Mesenteric fat pad (tissue), 1 donor: ENCODE measurements at regions not wholly inside any gene's neighbourhood (a gene's known extent, or its start where the extent isn't known, plus 50 kb on each side); places are given as distances from the start of the nearest gene placed in this dataset.

Source experiments
- DNase-seq: peaks from one replicate; pipeline ENCODE4 v3.0.0-alpha.2; 2020; ENCODE audit warnings: low spot score
- donor health status: DM: yes; HTN: yes; CAD: no.

- no peak for DNase-seq
Observed at GRCh38 chr4:35175894-35176293, 1068.4 kb downstream of the ARAP2 start.

- DNase-seq: no peak
Observed at GRCh38 chr4:35182451-35182850, 1061.9 kb downstream of the ARAP2 start.

GRCh38 chr4:35189988-35190613, 1054.2 kb downstream of the ARAP2 start:
- no peak for DNase-seq

- DNase-seq: no peak
Observed at GRCh38 chr4:35201403-35201802, 1042.9 kb downstream of the ARAP2 start.

GRCh38 chr4:35216636-35217035, 1027.7 kb downstream of the ARAP2 start:
- DNase-seq: no peak

- no peak for DNase-seq
Observed at GRCh38 chr4:35217331-35217730, 1027.0 kb downstream of the ARAP2 start.

GRCh38 chr4:35228313-35228712, 1016.0 kb downstream of the ARAP2 start:
- DNase-seq: no peak

- DNase-seq: no peak
Observed at GRCh38 chr4:35229021-35229420, 1015.3 kb downstream of the ARAP2 start.

- DNase-seq: no peak
Observed at GRCh38 chr4:35237924-35238323, 1006.4 kb downstream of the ARAP2 start.

GRCh38 chr4:35238793-35239192, 1005.5 kb downstream of the ARAP2 start:
- no peak for DNase-seq

- no peak for DNase-seq
Observed at GRCh38 chr4:35246493-35246892, 997.8 kb downstream of the ARAP2 start.

GRCh38 chr4:35247047-35247446, 997.3 kb downstream of the ARAP2 start:
- DNase-seq: no peak

GRCh38 chr4:35250331-35250730, 994.0 kb downstream of the ARAP2 start:
- DNase-seq: no peak

GRCh38 chr4:35250761-35251160, 993.6 kb downstream of the ARAP2 start:
- DNase-seq: no peak

- DNase-seq: no peak
Observed at GRCh38 chr4:35252071-35252470, 992.2 kb downstream of the ARAP2 start.

- DNase-seq: no peak
Observed at GRCh38 chr4:35252866-35253265, 991.4 kb downstream of the ARAP2 start.

GRCh38 chr4:35253331-35253730, 991.0 kb downstream of the ARAP2 start:
- DNase-seq: no peak

- DNase-seq: no peak
Observed at GRCh38 chr4:35286434-35286833, 957.9 kb downstream of the ARAP2 start.

GRCh38 chr4:35300996-35301774, 943.1 kb downstream of the ARAP2 start:
- DNase-seq: no peak

GRCh38 chr4:35315419-35315818, 928.9 kb downstream of the ARAP2 start:
- no peak for DNase-seq

- no peak for DNase-seq
Observed at GRCh38 chr4:35325908-35326453, 918.3 kb downstream of the ARAP2 start.

- DNase-seq: no peak
Observed at GRCh38 chr4:35342833-35343232, 901.5 kb downstream of the ARAP2 start.

GRCh38 chr4:35347276-35347675, 897.0 kb downstream of the ARAP2 start:
- no peak for DNase-seq
